Fibroblast of lung (primary cell): ENCODE measurements at regions not wholly inside any gene's neighbourhood (a gene's known extent, or its start where the extent isn't known, plus 50 kb on each side); places are given as distances from the start of the nearest gene placed in this dataset.

Experiments
- DNase-seq, 2 donors: peaks; one replicate each; pipeline versions ENCODE4 v3.0.0 to v3.0.0-alpha.2; 2010; ENCODE audit warnings: low read depth in 2 of 2
- H2AFZ ChIP-seq: 2 replicates; pipeline ENCODE4 v1.5.1; 2012; ENCODE audit warnings: low read length, control low read depth, inconsistent platforms
- H3K27ac ChIP-seq: 2 replicates; pipeline ENCODE4 v1.5.1; 2011; ENCODE audit warnings: low read length, control low read depth; ENCODE audit not compliant: insufficient read depth
- H3K27me3 ChIP-seq: 2 replicates; pipeline ENCODE4 v1.5.1; 2011; ENCODE audit warnings: mild to moderate bottlenecking, low read length; ENCODE audit not compliant: control insufficient read depth, insufficient read depth
- H3K36me3 ChIP-seq: 2 replicates; pipeline ENCODE4 v1.5.1; 2011; ENCODE audit warnings: low read length; ENCODE audit not compliant: control insufficient read depth, insufficient read depth
- H3K4me1 ChIP-seq: 2 replicates; pipeline ENCODE4 v1.5.1; 2011; ENCODE audit warnings: low read length; ENCODE audit not compliant: control insufficient read depth, insufficient read depth; ENCODE audit errors: extremely low read depth
- H3K4me2 ChIP-seq: 2 replicates; pipeline ENCODE4 v1.5.1; 2011; ENCODE audit warnings: low read length, control low read depth; ENCODE audit not compliant: insufficient read depth; ENCODE audit errors: extremely low read depth
- H3K4me3 ChIP-seq, 4 experiments: fragments of 200-600 bp in 1 of 4; sonication (generic) in 1 of 4; replicated peaks in 1 of 4; 2 replicates each; pipeline ENCODE4 v1.5.1; 2011 to 2016; ENCODE audit warnings: low read length in 4 of 4, low read depth in 3 of 4, mild to moderate bottlenecking in 3 of 4, control low read depth in 2 of 4, inconsistent platforms in 1 of 4, mixed read lengths in 1 of 4; ENCODE audit not compliant: insufficient read depth in 1 of 4; ENCODE audit errors: control extremely low read depth in 1 of 4
- H3K79me2 ChIP-seq: 2 replicates; pipeline ENCODE4 v1.5.1; 2012; ENCODE audit warnings: mild to moderate bottlenecking, low read length, inconsistent platforms; ENCODE audit not compliant: control insufficient read depth, insufficient read depth
- H3K9ac ChIP-seq: 2 replicates; pipeline ENCODE4 v1.5.1; 2011; ENCODE audit warnings: mild to moderate bottlenecking, low read length, control low read depth; ENCODE audit not compliant: insufficient read depth
- H3K9me3 ChIP-seq: 2 replicates; pipeline ENCODE4 v1.5.1; 2012; ENCODE audit warnings: low read depth, low read length; ENCODE audit not compliant: control insufficient read depth, insufficient read depth
- H4K20me1 ChIP-seq: 2 replicates; pipeline ENCODE4 v1.5.1; 2011; ENCODE audit warnings: low read length; ENCODE audit not compliant: control insufficient read depth, insufficient read depth; ENCODE audit errors: extremely low read depth
- CTCF ChIP-seq, 2 donors: IDR thresholded peaks in 1 of 2; conservative IDR thresholded peaks in 1 of 2; 1 replicate in 1 of 2; 2 replicates in 1 of 2; pipeline ENCODE4 v1.5.1; 2011 to 2012; ENCODE audit warnings: low read length in 2 of 2, control low read depth in 1 of 2, inconsistent platforms in 1 of 2, low read depth in 1 of 2, mild to moderate bottlenecking in 1 of 2
- EZH2 ChIP-seq: IDR thresholded peaks from 2 replicates; pipeline ENCODE4 v1.5.1; 2012; ENCODE audit warnings: low read length, control low read depth, mild to moderate bottlenecking; ENCODE audit errors: missing control alignments

DNA sequence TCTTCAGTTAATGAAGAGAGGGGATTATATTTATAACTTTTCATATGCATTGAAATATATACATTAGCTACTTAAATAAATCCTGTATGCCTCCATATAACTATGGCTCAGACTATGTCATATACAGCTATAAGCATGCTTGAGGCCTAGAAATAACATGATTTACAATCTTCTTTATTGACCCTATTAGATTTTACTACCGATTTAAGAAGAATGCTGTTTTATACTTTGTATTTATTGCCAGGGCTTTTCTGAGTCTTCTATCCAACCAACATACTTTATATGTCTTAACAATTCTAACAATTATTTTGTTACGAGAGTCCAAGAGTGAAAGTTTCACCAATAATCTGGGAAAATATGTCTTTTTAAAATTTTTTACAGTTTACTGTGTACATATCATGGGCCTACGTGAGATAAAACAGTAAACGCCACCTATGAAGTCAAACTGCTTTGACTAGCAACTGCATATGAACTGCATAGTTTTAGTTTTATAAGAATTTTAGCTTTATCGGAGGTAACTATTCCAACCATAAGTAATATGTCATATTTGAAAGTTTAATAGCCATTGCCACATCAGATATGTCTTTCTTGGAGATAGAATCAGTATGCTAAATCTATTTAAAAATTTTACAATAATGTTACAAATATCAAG is 861.0 kb downstream of the USP25 start:
- Histone ChIP-seq H3K27me3 (no peaks in the 10 kb centered on the region), H3K4me1 (peaks cover 5% of the 10 kb centered on the region), H3K4me2 (no peak overlapping the region), H3K4me3 (no peak overlapping the region), H2AFZ (no peak overlapping the region), H3K9ac (no peak overlapping the region), H3K79me2 (no peaks in the 10 kb centered on the region), H4K20me1 (no peaks in the 10 kb centered on the region), H3K9me3 (no peaks in the 10 kb centered on the region), H3K36me3 (no peaks in the 10 kb centered on the region), H3K27ac (no peak overlapping the region)
- DNase-seq, result no peak
- TF ChIP-seq EZH2 (no peak), CTCF (conservative IDR thresholded peaks at IDR 0.05 in 1 of 2, IDR thresholded peaks at IDR 0.05 in 1 of 2; ENCODE audit: low read depth in 1 of 2, low read length in 2 of 2) (no peak)

GRCh38 chr21:16592381-16592780 is 862.6 kb downstream of the USP25 start:
- H3K36me3 ChIP-seq, result no peaks in the 10 kb centered on the region
- DNase-seq, result peak in 1 of 2 donors; percentile 30
- no peaks in the 10 kb centered on the region for H3K9me3 ChIP-seq
- no peaks in the 10 kb centered on the region for H4K20me1 ChIP-seq
- no peaks in the 10 kb centered on the region for H3K4me1 ChIP-seq
- no peak overlapping the region for H3K4me3 ChIP-seq
- no peaks in the 10 kb centered on the region for H3K27me3 ChIP-seq
- no peak overlapping the region for H2AFZ ChIP-seq
- no peak for TF ChIP-seq CTCF (conservative IDR thresholded peaks at IDR 0.05 in 1 of 2, IDR thresholded peaks at IDR 0.05 in 1 of 2; ENCODE audit: low read depth in 1 of 2, low read length in 2 of 2)
- TF ChIP-seq EZH2, result no peak
- H3K27ac ChIP-seq, result no peak overlapping the region
- H3K79me2 ChIP-seq, result no peaks in the 10 kb centered on the region
- no peak overlapping the region for H3K4me2 ChIP-seq
- no peak overlapping the region for H3K9ac ChIP-seq

GRCh38 chr21:16594191-16594590 is 864.4 kb downstream of the USP25 start:
- no peaks in the 10 kb centered on the region for H3K4me1 ChIP-seq
- H3K36me3 ChIP-seq, result no peaks in the 10 kb centered on the region
- TF ChIP-seq EZH2 (no peak), CTCF (conservative IDR thresholded peaks at IDR 0.05 in 1 of 2, IDR thresholded peaks at IDR 0.05 in 1 of 2; ENCODE audit: low read depth in 1 of 2, low read length in 2 of 2) (no peak)
- H2AFZ ChIP-seq, result no peak overlapping the region
- no peak overlapping the region for H3K4me3 ChIP-seq
- DNase-seq, result no peak
- no peak overlapping the region for H3K9ac ChIP-seq
- no peaks in the 10 kb centered on the region for H3K79me2 ChIP-seq
- H3K27ac ChIP-seq, result no peak overlapping the region
- no peak overlapping the region for H3K4me2 ChIP-seq
- H4K20me1 ChIP-seq, result no peaks in the 10 kb centered on the region
- no peaks in the 10 kb centered on the region for H3K27me3 ChIP-seq
- H3K9me3 ChIP-seq, result no peaks in the 10 kb centered on the region
